ENCODE measurements at regions not wholly inside any gene's neighbourhood (a gene's known extent, or its start where the extent isn't known, plus 50 kb on each side); places are given as distances from the start of the nearest gene placed in this dataset.
"Not testable (repeated sequence)": the region's sequence is repeated elsewhere in the genome, so short reads cannot be mapped to it uniquely, and the experiment has no call there.

- no peaks in the 10 kb centered on the region for H3K4me1 ChIP-seq (ENCODE audit: insufficient read depth, low read length, poor library complexity, severe bottlenecking)
- no TSS peak for BruUV-seq (replicated peaks)
- H3K27ac ChIP-seq (ENCODE audit: low read depth, low read length, poor library complexity, severe bottlenecking): no peak overlapping the region
- CTCF ChIA-PET: no interaction called here
- H3K27me3 ChIP-seq (replicated peaks; ENCODE audit: insufficient read depth, low read depth, low read length, poor library complexity): no peaks in the 10 kb centered on the region
- intact Hi-C loops (cut with micrococcal nuclease; ENCODE audit: unreplicated experiment): no loop called here
- no peak for DNase-seq (ENCODE audit: low spot score)
- no peaks in the 10 kb centered on the region for H3K36me3 ChIP-seq (ENCODE audit: insufficient read depth, low read length, poor library complexity, severe bottlenecking)
- POLR2A ChIA-PET (ENCODE audit: low non-redundant PET): no interaction called here
- no peak overlapping the region for H3K4me3 ChIP-seq (ENCODE audit: low read depth, low read length, poor library complexity, severe bottlenecking)
- no peak for TF ChIP-seq CTCF (conservative IDR thresholded peaks at IDR 0.05; ENCODE audit: low read depth, low read length)
- TF ChIP-seq EZH2 (IDR thresholded peaks at IDR 0.05; ENCODE audit: borderline replicate concordance, low read depth, low read length, poor library complexity, severe bottlenecking): no peak
- peaks cover 12% of the 10 kb centered on the region for H3K9me3 ChIP-seq (ENCODE audit: low read depth, low read length, poor library complexity, severe bottlenecking)
Measured at GRCh38 chr11:23318670-23319069, 458.4 kb upstream of the CCDC179 start.

- DNase-seq (ENCODE audit: low spot score): no peak
- TF ChIP-seq CTCF (conservative IDR thresholded peaks at IDR 0.05; ENCODE audit: low read depth, low read length) (no peak), EZH2 (IDR thresholded peaks at IDR 0.05; ENCODE audit: borderline replicate concordance, low read depth, low read length, poor library complexity, severe bottlenecking) (no peak)
- ChIA-PET POLR2A (ENCODE audit: low non-redundant PET) (no interaction called here), CTCF (no interaction called here)
- intact Hi-C loops (cut with micrococcal nuclease; ENCODE audit: unreplicated experiment): no loop called here
- no peak overlapping the region for H3K27ac ChIP-seq (ENCODE audit: low read depth, low read length, poor library complexity, severe bottlenecking)
- H3K36me3 ChIP-seq (ENCODE audit: insufficient read depth, low read length, poor library complexity, severe bottlenecking): no peaks in the 10 kb centered on the region
- H3K4me1 ChIP-seq (ENCODE audit: insufficient read depth, low read length, poor library complexity, severe bottlenecking): no peaks in the 10 kb centered on the region
- H3K4me3 ChIP-seq (ENCODE audit: low read depth, low read length, poor library complexity, severe bottlenecking): no peak overlapping the region
- H3K27me3 ChIP-seq (replicated peaks; ENCODE audit: insufficient read depth, low read depth, low read length, poor library complexity): no peaks in the 10 kb centered on the region
- BruUV-seq (replicated peaks): no TSS peak
- H3K9me3 ChIP-seq (ENCODE audit: low read depth, low read length, poor library complexity, severe bottlenecking): peaks cover 12% of the 10 kb centered on the region
Measured at GRCh38 chr11:23320131-23320530, 459.9 kb upstream of the CCDC179 start.

- intact Hi-C loops (cut with micrococcal nuclease; ENCODE audit: unreplicated experiment); H3K4me3 ChIP-seq (ENCODE audit: low read depth, low read length, poor library complexity, severe bottlenecking); H3K36me3 ChIP-seq (ENCODE audit: insufficient read depth, low read length, poor library complexity, severe bottlenecking); BruUV-seq (replicated peaks); H3K4me1 ChIP-seq (ENCODE audit: insufficient read depth, low read length, poor library complexity, severe bottlenecking); DNase-seq (ENCODE audit: low spot score); POLR2A ChIA-PET (ENCODE audit: low non-redundant PET); CTCF ChIA-PET; H3K27me3 ChIP-seq (replicated peaks; ENCODE audit: insufficient read depth, low read depth, low read length, poor library complexity); H3K27ac ChIP-seq (ENCODE audit: low read depth, low read length, poor library complexity, severe bottlenecking); H3K9me3 ChIP-seq (ENCODE audit: low read depth, low read length, poor library complexity, severe bottlenecking): not testable (repeated sequence)
Measured at GRCh38 chr11:23335586-23335985, 475.3 kb upstream of the CCDC179 start.

GRCh38 chr11:23336961-23337360 lies 476.7 kb upstream of the CCDC179 start:
- no peaks in the 10 kb centered on the region for H3K4me1 ChIP-seq (ENCODE audit: insufficient read depth, low read length, poor library complexity, severe bottlenecking)

More at GRCh38 chr11:23336961-23337360, 476.7 kb upstream of the CCDC179 start:
- CTCF ChIA-PET: no interaction called here
- H3K27ac ChIP-seq (ENCODE audit: low read depth, low read length, poor library complexity, severe bottlenecking): no peak overlapping the region
- H3K9me3 ChIP-seq (ENCODE audit: low read depth, low read length, poor library complexity, severe bottlenecking): no peaks in the 10 kb centered on the region
- H3K36me3 ChIP-seq (ENCODE audit: insufficient read depth, low read length, poor library complexity, severe bottlenecking): no peaks in the 10 kb centered on the region
- intact Hi-C loops (cut with micrococcal nuclease; ENCODE audit: unreplicated experiment): no loop called here
- no peaks in the 10 kb centered on the region for H3K27me3 ChIP-seq (replicated peaks; ENCODE audit: insufficient read depth, low read depth, low read length, poor library complexity)
- H3K4me3 ChIP-seq (ENCODE audit: low read depth, low read length, poor library complexity, severe bottlenecking): no peak overlapping the region
- no TSS peak for BruUV-seq (replicated peaks)
- no peak for DNase-seq (ENCODE audit: low spot score)
- POLR2A ChIA-PET (ENCODE audit: low non-redundant PET): no interaction called here
- no peak for TF ChIP-seq EZH2 (IDR thresholded peaks at IDR 0.05; ENCODE audit: borderline replicate concordance, low read depth, low read length, poor library complexity, severe bottlenecking)
- no peak for TF ChIP-seq CTCF (conservative IDR thresholded peaks at IDR 0.05; ENCODE audit: low read depth, low read length)
